ENCODE measurements at regions not wholly inside any gene's neighbourhood (a gene's known extent, or its start where the extent isn't known, plus 50 kb on each side); places are given as distances from the start of the nearest gene placed in this dataset.

- ATAC-seq (no peak), DNase-seq (ENCODE audit: low read depth, low spot score) (no peak)
- no peak overlapping the region for H3K4me3 ChIP-seq (replicated peaks in 1 of 2; ENCODE audit: low read depth in 1 of 2, low read length in 2 of 2)
- H3K27me3 ChIP-seq (ENCODE audit: insufficient read depth, low read length) = peaks cover 4% of the 10 kb centered on the region; the same call in 1 of the 2 replicates
- H4K20me1 ChIP-seq (ENCODE audit: insufficient read depth) = no peaks in the 10 kb centered on the region
- no peak overlapping the region for H3K27ac ChIP-seq (ENCODE audit: low read depth, low read length)
- no peaks in the 10 kb centered on the region for H3K79me2 ChIP-seq (ENCODE audit: insufficient read depth, low read length)
- no peak overlapping the region for H2AFZ ChIP-seq (ENCODE audit: low read depth, low read length, poor library complexity, severe bottlenecking)
- BruUV-seq (replicated peaks) = no TSS peak
- no peak overlapping the region for H3K9ac ChIP-seq (ENCODE audit: low read length)
- no peaks in the 10 kb centered on the region for H3K36me3 ChIP-seq (ENCODE audit: control insufficient read depth in 1 of 2, insufficient read depth in 2 of 2, low read length in 2 of 2)
- ChIA-PET CTCF (no interaction called here), RAD21 (ENCODE audit: low non-redundant PET in 1 of 2, low total read pairs in 2 of 2, uncharacterized antibody in 2 of 2, unreplicated experiment in 2 of 2) (no interaction called here), POLR2A (no interaction called here)
- H3K4me1 ChIP-seq (ENCODE audit: control insufficient read depth in 1 of 2, insufficient read depth in 2 of 2, low read length in 2 of 2) = no peaks in the 10 kb centered on the region
- no peak for TF ChIP-seq CBX3 (IDR thresholded peaks at IDR 0.05; ENCODE audit: low read depth)
- TF ChIP-seq CEBPB (IDR thresholded peaks at IDR 0.05; ENCODE audit: low read depth) = no peak
- TF ChIP-seq REST (IDR thresholded peaks at IDR 0.05; ENCODE audit: low read depth) = peak; percentile 27
- H3K9me3 ChIP-seq (ENCODE audit: control insufficient read depth in 1 of 2, insufficient read depth in 1 of 2, low read depth in 1 of 2, low read length in 2 of 2) = no peaks in the 10 kb centered on the region
- H3K9me2 ChIP-seq (ENCODE audit: insufficient read depth) = no peaks in the 10 kb centered on the region
- no peak overlapping the region for H3K4me2 ChIP-seq (ENCODE audit: low read length)
- intact Hi-C loops (cut with micrococcal nuclease) = no loop called here
Observed at GRCh38 chr1:34478515-34479076, 276.3 kb upstream of the GJB5 start.

DNA sequence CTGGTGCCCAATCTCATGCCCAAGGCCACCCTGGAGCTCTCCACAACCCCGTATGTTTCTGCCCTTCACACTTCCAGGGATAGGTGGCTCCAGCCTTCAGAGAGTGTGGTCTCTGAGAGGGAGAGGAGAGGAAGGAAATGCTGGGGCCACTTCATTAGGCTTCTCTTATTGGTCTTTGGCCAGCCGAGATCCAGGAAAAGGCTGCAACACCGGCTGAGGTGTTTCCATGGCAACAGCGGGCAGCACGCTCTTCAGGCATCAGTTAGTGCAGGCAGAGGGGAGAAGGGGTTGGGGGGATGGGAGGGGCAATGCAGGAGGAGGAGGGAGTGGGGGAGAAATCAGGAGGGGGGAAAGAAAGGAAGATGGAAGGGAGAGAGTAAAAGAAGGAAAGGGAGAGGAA is 275.1 kb upstream of the GJB5 start:
- CTCF ChIA-PET = no interaction called here
- no peaks in the 10 kb centered on the region for H3K4me1 ChIP-seq (ENCODE audit: control insufficient read depth in 1 of 2, insufficient read depth in 2 of 2, low read length in 2 of 2)
- H3K27ac ChIP-seq (ENCODE audit: low read depth, low read length) = no peak overlapping the region
- no peak overlapping the region for H2AFZ ChIP-seq (ENCODE audit: low read depth, low read length, poor library complexity, severe bottlenecking)
- intact Hi-C loops (cut with micrococcal nuclease) = no loop called here
- H3K4me3 ChIP-seq (replicated peaks in 1 of 2; ENCODE audit: low read depth in 1 of 2, low read length in 2 of 2) = no peak overlapping the region
- H3K9me2 ChIP-seq (ENCODE audit: insufficient read depth) = no peaks in the 10 kb centered on the region
- TF ChIP-seq YY1 (IDR thresholded peaks at IDR 0.05; ENCODE audit: extremely low read depth, insufficient replicate concordance, low read depth, low read length) (no peak), RAD21 (IDR thresholded peaks at IDR 0.05; ENCODE audit: low read depth) (no peak), CEBPB (IDR thresholded peaks at IDR 0.05; ENCODE audit: low read depth) (no peak)
- TF ChIP-seq, protein P1, sequence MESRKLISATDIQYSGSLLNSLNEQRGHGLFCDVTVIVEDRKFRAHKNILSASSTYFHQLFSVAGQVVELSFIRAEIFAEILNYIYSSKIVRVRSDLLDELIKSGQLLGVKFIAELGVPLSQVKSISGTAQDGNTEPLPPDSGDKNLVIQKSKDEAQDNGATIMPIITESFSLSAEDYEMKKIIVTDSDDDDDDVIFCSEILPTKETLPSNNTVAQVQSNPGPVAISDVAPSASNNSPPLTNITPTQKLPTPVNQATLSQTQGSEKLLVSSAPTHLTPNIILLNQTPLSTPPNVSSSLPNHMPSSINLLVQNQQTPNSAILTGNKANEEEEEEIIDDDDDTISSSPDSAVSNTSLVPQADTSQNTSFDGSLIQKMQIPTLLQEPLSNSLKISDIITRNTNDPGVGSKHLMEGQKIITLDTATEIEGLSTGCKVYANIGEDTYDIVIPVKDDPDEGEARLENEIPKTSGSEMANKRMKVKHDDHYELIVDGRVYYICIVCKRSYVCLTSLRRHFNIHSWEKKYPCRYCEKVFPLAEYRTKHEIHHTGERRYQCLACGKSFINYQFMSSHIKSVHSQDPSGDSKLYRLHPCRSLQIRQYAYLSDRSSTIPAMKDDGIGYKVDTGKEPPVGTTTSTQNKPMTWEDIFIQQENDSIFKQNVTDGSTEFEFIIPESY (IDR thresholded peaks at IDR 0.05; ENCODE audit: extremely low read depth, insufficient replicate concordance, low read length) = no peak
- POLR2A ChIA-PET = no interaction called here
- H3K9me3 ChIP-seq (ENCODE audit: control insufficient read depth in 1 of 2, insufficient read depth in 1 of 2, low read depth in 1 of 2, low read length in 2 of 2) = no peaks in the 10 kb centered on the region
- H3K79me2 ChIP-seq (ENCODE audit: insufficient read depth, low read length) = no peaks in the 10 kb centered on the region
- DNase-seq (ENCODE audit: low read depth, low spot score) (no peak), ATAC-seq (no peak)
- no peak overlapping the region for H3K4me2 ChIP-seq (ENCODE audit: low read length)
- peaks cover 4% of the 10 kb centered on the region; the same call in 1 of the 2 replicates for H3K27me3 ChIP-seq (ENCODE audit: insufficient read depth, low read length)
- BruUV-seq (replicated peaks) = no TSS peak
- H3K9ac ChIP-seq (ENCODE audit: low read length) = no peak overlapping the region
- RAD21 ChIA-PET (ENCODE audit: low non-redundant PET in 1 of 2, low total read pairs in 2 of 2, uncharacterized antibody in 2 of 2, unreplicated experiment in 2 of 2) = no interaction called here
- H3K36me3 ChIP-seq (ENCODE audit: control insufficient read depth in 1 of 2, insufficient read depth in 2 of 2, low read length in 2 of 2) = no peaks in the 10 kb centered on the region
- no peaks in the 10 kb centered on the region for H4K20me1 ChIP-seq (ENCODE audit: insufficient read depth)

Data from HCT116 (cell line).